ENCODE measurements at regions not wholly inside any gene's neighbourhood (a gene's known extent, or its start where the extent isn't known, plus 50 kb on each side); places are given as distances from the start of the nearest gene placed in this dataset.
"Not testable (repeated sequence)": the region's sequence is repeated elsewhere in the genome, so short reads cannot be mapped to it uniquely, and the experiment has no call there.

DNA sequence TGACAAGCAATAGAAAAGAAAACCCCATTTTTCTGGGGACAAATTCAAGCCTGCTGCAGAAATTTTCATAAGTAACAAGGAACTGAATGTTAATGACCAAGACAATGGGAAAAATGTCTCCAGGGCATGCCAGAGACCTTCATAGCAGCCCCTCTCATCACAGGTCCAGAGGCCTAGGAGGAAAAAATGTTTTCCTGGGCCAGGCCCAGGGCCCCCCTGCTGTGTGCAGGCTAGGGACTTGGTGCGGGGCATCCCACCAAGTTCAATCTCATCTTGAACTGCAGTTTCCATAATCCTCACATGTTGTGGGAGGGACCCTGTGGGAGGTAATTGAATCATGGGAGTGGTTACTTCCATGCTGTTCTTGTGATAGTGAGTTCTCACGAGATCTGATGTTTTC, 211.5 kb upstream of the GRIA3 start:
- WGBS, 2 donors = 71 to 72% methylated on average over 2 of the region's 2 CpGs
- TF ChIP-seq POLR2A (IDR thresholded peaks at IDR 0.05) (no peak), CTCF (IDR thresholded peaks at IDR 0.05) (no peak)

DNA sequence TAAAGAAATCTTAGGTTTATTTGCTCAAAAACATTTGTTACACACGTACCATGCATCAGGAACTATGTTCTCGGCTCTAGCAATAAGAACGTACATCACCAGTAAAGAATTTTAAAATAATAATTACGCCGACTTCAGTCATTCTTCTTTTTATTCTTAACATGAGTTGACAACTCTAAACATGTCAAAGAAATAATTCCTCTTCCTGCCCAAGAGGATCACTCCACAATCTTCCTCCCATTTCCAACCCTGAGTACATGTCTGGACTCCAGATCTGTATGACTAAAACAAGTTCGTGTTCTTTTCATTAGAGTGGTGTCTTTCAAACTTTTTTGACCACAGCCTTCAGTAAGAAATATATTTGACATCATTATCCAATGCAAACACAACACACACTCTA, 201.6 kb upstream of the GRIA3 start:
- TF ChIP-seq POLR2A (IDR thresholded peaks at IDR 0.05) (no peak), CTCF (IDR thresholded peaks at IDR 0.05) (no peak)
- no peak overlapping the region for H3K4me3 ChIP-seq (ENCODE audit: low read depth, poor library complexity, severe bottlenecking)
- 59 to 60% methylated on average over 6 of the region's 6 CpGs for WGBS, 2 donors
- no peak for DNase-seq (ENCODE audit: low spot score in 2 of 2)
- intact Hi-C loops (cut with DNase I; ENCODE audit: low total_unique reads) = no loop called here

More for the DNA sequence above, 211.5 kb upstream of the GRIA3 start:
- DNase-seq (ENCODE audit: low spot score in 2 of 2) = no peak
- intact Hi-C loops (cut with DNase I; ENCODE audit: low total_unique reads) = no loop called here
- no peak overlapping the region for H3K4me3 ChIP-seq (ENCODE audit: low read depth, poor library complexity, severe bottlenecking)

DNA sequence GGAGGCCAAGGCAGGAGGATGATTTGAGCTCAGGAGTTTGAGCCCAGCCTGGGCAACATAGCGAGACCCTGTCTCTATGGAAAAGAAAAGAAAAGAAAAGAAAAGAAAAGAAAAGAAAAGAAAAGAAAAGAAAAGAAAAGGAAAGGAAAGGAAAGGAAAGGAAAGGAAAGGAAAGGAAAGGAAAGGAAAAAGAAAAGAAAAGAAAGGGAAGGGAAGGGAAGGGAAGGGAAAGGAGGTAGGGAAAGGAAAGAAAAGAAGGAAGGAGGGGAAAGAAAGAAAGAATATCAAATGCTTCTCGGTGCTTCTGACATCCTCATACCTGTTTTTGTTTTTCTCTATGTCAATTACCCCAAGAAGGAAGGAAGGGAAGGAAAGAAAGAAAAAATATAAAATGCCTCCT, 181.2 kb upstream of the GRIA3 start:
- DNase-seq (ENCODE audit: low spot score in 2 of 2); H3K4me3 ChIP-seq (ENCODE audit: low read depth, poor library complexity, severe bottlenecking); intact Hi-C loops (cut with DNase I; ENCODE audit: low total_unique reads): not testable (repeated sequence)
- 71 to 92% methylated on average over 2 of the region's 2 CpGs for WGBS, 2 donors

GRCh38 chrX:123013141-123013540, 170.9 kb upstream of the GRIA3 start:
- TF ChIP-seq POLR2A (IDR thresholded peaks at IDR 0.05) = no peak
- no peak for TF ChIP-seq CTCF (IDR thresholded peaks at IDR 0.05)
- no peak for DNase-seq (ENCODE audit: low spot score in 2 of 2)
- H3K4me3 ChIP-seq (ENCODE audit: low read depth, poor library complexity, severe bottlenecking) = no peak overlapping the region
- intact Hi-C loops (cut with DNase I; ENCODE audit: low total_unique reads) = no loop called here
- 35 to 41% methylated on average over 1 of the region's 1 CpG for WGBS, 2 donors

- TF ChIP-seq CTCF (IDR thresholded peaks at IDR 0.05) = no peak
- no peak for TF ChIP-seq POLR2A (IDR thresholded peaks at IDR 0.05)
Observed at GRCh38 chrX:123036401-123036800, 147.7 kb upstream of the GRIA3 start.

GRCh38 chrX:123049071-123049625, 134.9 kb upstream of the GRIA3 start:
- no peak for DNase-seq (ENCODE audit: low spot score in 2 of 2)
- intact Hi-C loops (cut with DNase I; ENCODE audit: low total_unique reads) = no loop called here
- TF ChIP-seq CTCF (IDR thresholded peaks at IDR 0.05) = no peak
- no peak for TF ChIP-seq POLR2A (IDR thresholded peaks at IDR 0.05)

More at GRCh38 chrX:123036401-123036800, 147.7 kb upstream of the GRIA3 start:
- no peak overlapping the region for H3K4me3 ChIP-seq (ENCODE audit: low read depth, poor library complexity, severe bottlenecking)
- intact Hi-C loops (cut with DNase I; ENCODE audit: low total_unique reads) = no loop called here
- WGBS, 2 donors = 18 to 57% methylated on average over 3 of the region's 3 CpGs
- no peak for DNase-seq (ENCODE audit: low spot score in 2 of 2)

More at GRCh38 chrX:123049071-123049625, 134.9 kb upstream of the GRIA3 start:
- WGBS, 2 donors = 56 to 75% methylated on average over 3 of the region's 3 CpGs
- no peak overlapping the region for H3K4me3 ChIP-seq (ENCODE audit: low read depth, poor library complexity, severe bottlenecking)
